Neural cell (in vitro differentiated cells): ENCODE measurements at regions not wholly inside any gene's neighbourhood (a gene's known extent, or its start where the extent isn't known, plus 50 kb on each side); places are given as distances from the start of the nearest gene placed in this dataset.

Experiments used
- H2AFZ ChIP-seq: fragments of 200-600, 300-800 bp; sonication (generic), shearing (Covaris generic); 2 replicates; pipeline ENCODE4 v1.6.0; 2014; ENCODE audit warnings: low read depth, mild to moderate bottlenecking, antibody characterized with exemption, low read length, moderate library complexity
- H3F3A ChIP-seq: fragments of 200-600 bp; shearing (Covaris generic); 2 replicates; pipeline ENCODE4 v1.6.1; 2016; ENCODE audit warnings: mild to moderate bottlenecking, moderate library complexity, mixed read lengths, antibody characterized with exemption, low read length; ENCODE audit not compliant: insufficient read depth, poor library complexity, severe bottlenecking
- H3K27ac ChIP-seq: fragments of 200-600, 300-800 bp; sonication (generic), shearing (Covaris generic); 2 replicates; pipeline ENCODE4 v1.5.1; 2014; ENCODE audit warnings: mild to moderate bottlenecking, low read length, moderate library complexity
- H3K27me3 ChIP-seq: fragments of 300-800, 200-600 bp; sonication (generic), shearing (Covaris generic); 2 replicates; pipeline ENCODE4 v1.6.0; 2014; ENCODE audit warnings: mild to moderate bottlenecking, low read depth, low read length, moderate library complexity; ENCODE audit not compliant: insufficient read depth
- H3K36me3 ChIP-seq: fragments of 300-800, 200-600 bp; sonication (generic), shearing (Covaris generic); 2 replicates; pipeline ENCODE4 v1.5.1; 2014; ENCODE audit warnings: mild to moderate bottlenecking, antibody characterized with exemption, low read length, moderate library complexity; ENCODE audit not compliant: insufficient read depth
- H3K4me2 ChIP-seq: fragments of 300-800, 200-600 bp; sonication (generic), shearing (Covaris generic); 2 replicates; pipeline ENCODE4 v1.6.0; 2014; ENCODE audit warnings: mild to moderate bottlenecking, low read length
- H3K4me3 ChIP-seq: fragments of 300-800, 200-600 bp; sonication (generic), shearing (Covaris generic); 2 replicates; pipeline ENCODE4 v1.5.1; 2014; ENCODE audit warnings: mild to moderate bottlenecking, low read length, moderate library complexity
- H3K79me2 ChIP-seq: fragments of 200-600 bp; shearing (Covaris generic); replicated peaks from 2 replicates; pipeline ENCODE4 v1.6.0; 2014; ENCODE audit warnings: mild to moderate bottlenecking, low read length, moderate library complexity; ENCODE audit not compliant: insufficient read depth
- H3K9ac ChIP-seq: fragments of 300-800, 200-600 bp; sonication (generic), shearing (Covaris generic); 2 replicates; pipeline ENCODE4 v1.6.1; 2016; ENCODE audit warnings: mild to moderate bottlenecking, low read length, mixed read lengths
- H3K9me2 ChIP-seq: fragments of 200-600 bp; shearing (Covaris generic); 2 replicates; pipeline ENCODE4 v1.6.1; 2016; ENCODE audit warnings: mild to moderate bottlenecking, low read length, mixed read lengths; ENCODE audit not compliant: insufficient read depth
- H3K9me3 ChIP-seq: fragments of 200-600, 300-800 bp; sonication (generic), shearing (Covaris generic); 2 replicates; pipeline ENCODE4 v1.6.1; 2016; ENCODE audit warnings: mild to moderate bottlenecking, mixed run types, low read length, moderate library complexity, mixed read lengths
- H4K20me1 ChIP-seq: fragments of 200-600 bp; shearing (Covaris generic); 2 replicates; pipeline ENCODE4 v1.6.1; 2016; ENCODE audit warnings: mild to moderate bottlenecking, mixed run types; ENCODE audit not compliant: insufficient read depth
- CTCF ChIP-seq: fragments of 450-650 bp; IDR thresholded peaks from 2 replicates; pipeline ENCODE4 v1.5.1; 2014; ENCODE audit warnings: antibody characterized with exemption, mild to moderate bottlenecking, moderate library complexity; ENCODE audit not compliant: poor library complexity, severe bottlenecking
- EP300 ChIP-seq: fragments of 450-650 bp; conservative IDR thresholded peaks from 2 replicates; pipeline ENCODE4 v1.6.1; 2014; ENCODE audit warnings: antibody characterized with exemption, mild to moderate bottlenecking, moderate library complexity; ENCODE audit not compliant: poor library complexity, severe bottlenecking
- EZH2 ChIP-seq: fragments of 200-600, 300-800 bp; shearing (Covaris generic), sonication (generic); IDR thresholded peaks from 2 replicates; pipeline ENCODE4 v1.6.1; 2014; ENCODE audit warnings: antibody characterized with exemption, low read length, borderline replicate concordance, mild to moderate bottlenecking; ENCODE audit not compliant: insufficient read depth, poor library complexity, severe bottlenecking
- MXI1 ChIP-seq: fragments of 450-650 bp; conservative IDR thresholded peaks from 2 replicates; pipeline ENCODE4 v1.6.1; 2014; ENCODE audit warnings: antibody characterized with exemption, mild to moderate bottlenecking; ENCODE audit not compliant: poor library complexity, severe bottlenecking
- POLR2AphosphoS5 ChIP-seq: IDR thresholded peaks from 2 replicates; pipeline ENCODE4 v1.6.1; 2012
- RAD21 ChIP-seq: fragments of 450-650 bp; conservative IDR thresholded peaks from 2 replicates; pipeline ENCODE4 v1.6.1; 2014; ENCODE audit warnings: antibody characterized with exemption, mild to moderate bottlenecking, moderate library complexity
- REST ChIP-seq: IDR thresholded peaks from 2 replicates; pipeline ENCODE4 v1.6.1; 2012; ENCODE audit warnings: borderline replicate concordance
- SMC3 ChIP-seq: fragments of 450-650 bp; conservative IDR thresholded peaks from 2 replicates; pipeline ENCODE4 v1.6.1; 2014; ENCODE audit warnings: antibody characterized with exemption, mild to moderate bottlenecking, moderate library complexity; ENCODE audit not compliant: poor library complexity
- TAF1 ChIP-seq: IDR thresholded peaks from 2 replicates; pipeline ENCODE4 v1.6.1; 2012; ENCODE audit warnings: low read depth

- Histone ChIP-seq H3K36me3 (no peaks in the 10 kb centered on the region), H3F3A (no peaks in the 10 kb centered on the region), H3K4me3 (no peak overlapping the region), H2AFZ (no peak overlapping the region), H3K27me3 (no peaks in the 10 kb centered on the region), H4K20me1 (no peaks in the 10 kb centered on the region), H3K79me2 (no peaks in the 10 kb centered on the region), H3K9ac (no peak overlapping the region), H3K27ac (no peak overlapping the region), H3K9me3 (no peaks in the 10 kb centered on the region), H3K9me2 (no peaks in the 10 kb centered on the region), H3K4me2 (no peak overlapping the region)
- TF ChIP-seq CTCF (no peak), EP300 (no peak), TAF1 (no peak), POLR2AphosphoS5 (no peak), MXI1 (no peak), EZH2 (no peak), SMC3 (no peak), REST (no peak), RAD21 (no peak)
These were observed 904.9 kb upstream of the AGA start for GRCh38 chr4:178347111-178347510.

- TF ChIP-seq EP300 (no peak), POLR2AphosphoS5 (no peak), MXI1 (no peak), SMC3 (no peak), RAD21 (no peak), EZH2 (no peak), TAF1 (no peak), CTCF (no peak), REST (no peak)
These were observed 907.4 kb upstream of the AGA start for GRCh38 chr4:178349601-178350000.

More at GRCh38 chr4:178349601-178350000, 907.4 kb upstream of the AGA start:
- no peak overlapping the region for H3K27ac ChIP-seq
- H3F3A ChIP-seq: no peaks in the 10 kb centered on the region
- H4K20me1 ChIP-seq: no peaks in the 10 kb centered on the region
- no peaks in the 10 kb centered on the region for H3K79me2 ChIP-seq
- H3K9me2 ChIP-seq: no peaks in the 10 kb centered on the region
- no peak overlapping the region for H2AFZ ChIP-seq
- no peak overlapping the region for H3K4me2 ChIP-seq
- H3K27me3 ChIP-seq: no peaks in the 10 kb centered on the region
- H3K9ac ChIP-seq: no peak overlapping the region
- H3K4me3 ChIP-seq: no peak overlapping the region
- H3K36me3 ChIP-seq: no peaks in the 10 kb centered on the region
- no peaks in the 10 kb centered on the region for H3K9me3 ChIP-seq
